Erythroblast (primary cell): ENCODE measurements at regions not wholly inside any gene's neighbourhood (a gene's known extent, or its start where the extent isn't known, plus 50 kb on each side); places are given as distances from the start of the nearest gene placed in this dataset.

Source experiments
- GATA1 ChIP-seq: IDR thresholded peaks from 2 replicates; pipeline ENCODE4 v1.6.1; 2011; ENCODE audit warnings: low read depth, mild to moderate bottlenecking, control low read depth, low read length, moderate library complexity
- POLR2A ChIP-seq: IDR thresholded peaks from 2 replicates; pipeline ENCODE4 v1.6.1; 2011; ENCODE audit warnings: mild to moderate bottlenecking, low read length

GRCh38 chr2:220198896-220199295 is 571.5 kb downstream of the SLC4A3 start:
- TF ChIP-seq POLR2A (no peak), GATA1 (no peak)
